Gastroesophageal sphincter (tissue), 4 donors: ENCODE measurements at regions not wholly inside any gene's neighbourhood (a gene's known extent, or its start where the extent isn't known, plus 50 kb on each side); places are given as distances from the start of the nearest gene placed in this dataset.

ENCODE experiments used
- ATAC-seq: fragments of 150-250 bp; one replicate; pipeline ENCODE4 v1.9.1; 2016; ENCODE audit warnings: mild to moderate bottlenecking, moderate library complexity
- H3K27ac ChIP-seq, 4 donors: fragments of 200-600 bp; sonication (generic) in 3 of 4; 1 replicate in 3 of 4; 2 replicates in 1 of 4; pipeline ENCODE4 v1.5.1; 2016 to 2019
- H3K27me3 ChIP-seq: fragments of 200-600 bp; sonication (generic); one replicate; pipeline ENCODE4 v1.5.1; 2019
- H3K36me3 ChIP-seq, 2 donors: fragments of 200-600 bp; sonication (generic); one replicate each; pipeline ENCODE4 v1.5.1; 2019; ENCODE audit warnings: control low read depth in 1 of 2
- H3K4me1 ChIP-seq, 3 donors: fragments of 200-600 bp; sonication (generic); 1 replicate in 2 of 3; 2 replicates in 1 of 3; pipeline ENCODE4 v1.5.1; 2016 to 2019; ENCODE audit warnings: control low read depth in 2 of 3
- H3K4me3 ChIP-seq, 2 donors: fragments of 200-600 bp; sonication (generic); one replicate each; pipeline ENCODE4 v1.5.1; 2019; ENCODE audit warnings: mild to moderate bottlenecking in 1 of 2, moderate library complexity in 1 of 2
- H3K9me3 ChIP-seq, 3 donors: fragments of 200-600 bp; sonication (generic); one replicate each; pipeline ENCODE4 v1.5.1; 2017 to 2019; ENCODE audit warnings: control low read depth in 2 of 3
- EP300 ChIP-seq: sonication (generic); formaldehyde crosslinking; IDR thresholded peaks from one replicate; pipeline ENCODE4 v1.6.1; 2017; ENCODE audit warnings: antibody characterized with exemption, mild to moderate bottlenecking
- POLR2A ChIP-seq, 2 donors: fragments of 450-650 bp; IDR thresholded peaks; one replicate each; pipeline ENCODE4 v1.6.1; 2017; ENCODE audit warnings: antibody characterized with exemption in 2 of 2, mild to moderate bottlenecking in 2 of 2, moderate library complexity in 1 of 2
- POLR2AphosphoS5 ChIP-seq: sonication (generic); formaldehyde crosslinking; IDR thresholded peaks from one replicate; pipeline ENCODE4 v1.6.1; 2017; ENCODE audit warnings: antibody characterized with exemption
- WGBS, 2 donors: methylation state at CpG; one replicate each; pipeline ENCODE4 v1.1.5; 2018; ENCODE audit warnings: low coverage in 1 of 2; 5-methylcytosine and 5-hydroxymethylcytosine counted together
- TF ChIP-seq, protein P1 (sequence below), 4 experiments: fragments of 200-600 bp in 2 of 4; fragments of 450-650 bp in 2 of 4; sonication (generic) in 1 of 4; IDR thresholded peaks; one replicate each; pipeline ENCODE4 v1.5.1; 2017 to 2019; ENCODE audit warnings: antibody characterized with exemption in 4 of 4, mild to moderate bottlenecking in 2 of 4, moderate library complexity in 2 of 4

DNA sequence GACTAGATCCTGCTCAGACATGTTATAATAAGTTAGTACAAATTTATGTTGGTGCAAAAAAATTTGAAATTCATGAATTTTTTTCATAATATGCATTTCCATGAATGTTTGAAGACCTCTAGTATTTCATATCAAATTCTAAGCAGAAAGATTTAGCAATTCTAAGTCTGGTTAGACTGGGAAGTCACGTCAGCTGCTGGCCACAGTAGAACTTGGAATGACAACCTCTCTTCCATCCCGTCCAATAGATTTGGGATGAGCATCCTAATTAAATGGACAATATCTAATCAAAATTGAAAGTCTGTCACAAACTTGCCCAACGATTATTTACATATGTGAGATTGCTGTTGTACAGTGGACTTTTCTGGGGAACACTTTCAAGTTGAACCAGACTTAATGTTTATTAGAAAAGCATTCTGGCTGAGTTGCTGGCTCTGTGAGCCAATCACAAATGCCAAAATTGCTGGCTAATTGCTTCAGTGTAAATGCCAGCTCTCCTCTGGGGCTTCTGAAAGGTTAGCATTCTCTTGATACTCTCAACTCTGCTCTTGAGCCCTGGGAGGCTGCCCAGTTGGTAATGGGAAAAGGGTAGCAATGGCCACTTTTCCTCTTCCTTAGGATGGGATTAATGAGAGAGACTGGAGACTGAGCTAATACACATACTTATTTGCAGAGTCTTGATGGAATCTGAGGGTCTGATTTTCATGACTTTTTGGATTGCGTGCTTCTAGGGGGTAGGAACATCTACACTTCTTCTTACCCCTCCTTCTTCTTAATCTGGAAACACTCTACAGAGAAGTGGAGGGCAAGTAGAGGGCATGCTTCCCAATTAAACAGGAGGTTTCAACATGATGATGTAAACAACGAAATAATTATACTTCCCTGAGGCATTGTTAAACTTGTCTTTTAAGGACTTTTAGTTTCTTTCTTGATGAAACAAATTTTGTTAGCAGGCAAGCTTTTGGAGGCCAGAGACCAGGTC, 253.5 kb downstream of the BAMBI start:
- 45 to 48% methylated on average over 4 to 5 of the region's 5 CpGs for WGBS, 2 donors
- H3K36me3 ChIP-seq = no peaks in the 10 kb centered on the region
- H3K9me3 ChIP-seq = no peaks in the 10 kb centered on the region
- H3K4me1 ChIP-seq = no peaks in the 10 kb centered on the region
- TF ChIP-seq POLR2A (IDR thresholded peaks at IDR 0.05) (no peak), EP300 (no peak), POLR2AphosphoS5 (no peak)
- TF ChIP-seq, protein P1, sequence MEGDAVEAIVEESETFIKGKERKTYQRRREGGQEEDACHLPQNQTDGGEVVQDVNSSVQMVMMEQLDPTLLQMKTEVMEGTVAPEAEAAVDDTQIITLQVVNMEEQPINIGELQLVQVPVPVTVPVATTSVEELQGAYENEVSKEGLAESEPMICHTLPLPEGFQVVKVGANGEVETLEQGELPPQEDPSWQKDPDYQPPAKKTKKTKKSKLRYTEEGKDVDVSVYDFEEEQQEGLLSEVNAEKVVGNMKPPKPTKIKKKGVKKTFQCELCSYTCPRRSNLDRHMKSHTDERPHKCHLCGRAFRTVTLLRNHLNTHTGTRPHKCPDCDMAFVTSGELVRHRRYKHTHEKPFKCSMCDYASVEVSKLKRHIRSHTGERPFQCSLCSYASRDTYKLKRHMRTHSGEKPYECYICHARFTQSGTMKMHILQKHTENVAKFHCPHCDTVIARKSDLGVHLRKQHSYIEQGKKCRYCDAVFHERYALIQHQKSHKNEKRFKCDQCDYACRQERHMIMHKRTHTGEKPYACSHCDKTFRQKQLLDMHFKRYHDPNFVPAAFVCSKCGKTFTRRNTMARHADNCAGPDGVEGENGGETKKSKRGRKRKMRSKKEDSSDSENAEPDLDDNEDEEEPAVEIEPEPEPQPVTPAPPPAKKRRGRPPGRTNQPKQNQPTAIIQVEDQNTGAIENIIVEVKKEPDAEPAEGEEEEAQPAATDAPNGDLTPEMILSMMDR (IDR thresholded peaks at IDR 0.05) = no peak
- H3K4me3 ChIP-seq = no peak overlapping the region
- no peak for ATAC-seq
- H3K27ac ChIP-seq = peak overlapping the region in 1 of 4 donors; percentile 20
- no peaks in the 10 kb centered on the region for H3K27me3 ChIP-seq

DNA sequence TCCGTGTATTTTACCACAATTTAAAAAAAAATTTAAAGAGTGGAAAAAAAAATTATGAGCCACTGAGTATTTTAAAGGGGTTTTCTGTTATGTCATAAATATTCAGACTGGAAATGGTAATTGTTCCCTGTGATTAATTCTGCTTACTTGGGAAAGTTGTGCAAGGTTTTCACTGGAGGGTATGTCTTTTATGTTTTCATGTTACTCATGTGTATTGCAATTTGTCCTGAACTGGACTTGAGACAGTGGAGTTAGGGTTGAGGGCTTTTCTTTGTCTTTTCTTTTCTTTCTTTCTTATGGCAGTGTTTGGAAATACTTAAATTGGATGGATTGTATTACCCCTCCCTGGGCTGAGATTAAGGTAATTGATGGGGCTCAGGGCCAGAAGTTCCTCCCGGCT, 257.7 kb downstream of the BAMBI start:
- TF ChIP-seq POLR2AphosphoS5 (no peak), EP300 (no peak), POLR2A (IDR thresholded peaks at IDR 0.05) (no peak)
- TF ChIP-seq, protein P1 (IDR thresholded peaks at IDR 0.05) = no peak
- peaks cover 7% of the 10 kb centered on the region for H3K27me3 ChIP-seq
- no peak for ATAC-seq
- H3K4me3 ChIP-seq = no peak overlapping the region
- H3K27ac ChIP-seq = no peak overlapping the region
- no peaks in the 10 kb centered on the region for H3K36me3 ChIP-seq
- WGBS, 2 donors = 85% methylated on average over 2 of the region's 2 CpGs; no CpG with 5 or more reads in 1 of the 2 donors
- H3K9me3 ChIP-seq = no peaks in the 10 kb centered on the region
- peaks cover 0 to 7% (median 0%) of the 10 kb centered on the region in 3 donors for H3K4me1 ChIP-seq

DNA sequence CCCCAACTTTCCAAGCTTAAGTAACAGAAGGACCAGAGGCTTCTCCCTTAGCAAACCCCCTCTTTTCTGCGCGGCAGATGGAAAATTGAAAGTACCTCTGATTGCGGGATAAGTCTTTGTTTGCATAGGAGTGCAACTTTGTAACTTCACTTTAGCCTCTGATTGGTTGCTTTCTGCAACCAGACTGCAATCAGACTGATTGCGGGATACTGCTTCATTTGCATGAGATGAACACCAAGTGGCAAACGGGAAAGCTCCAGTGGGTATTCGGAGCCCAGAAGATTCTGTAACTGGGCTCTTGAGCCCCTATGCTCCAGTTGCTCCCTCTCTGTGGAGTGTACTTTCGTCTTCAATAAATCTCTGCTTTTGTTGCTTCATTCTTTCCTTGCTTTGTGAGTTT, 260.6 kb downstream of the BAMBI start:
- Histone ChIP-seq H3K27ac (no peak overlapping the region), H3K4me3 (no peak overlapping the region), H3K27me3 (peaks cover 7% of the 10 kb centered on the region), H3K9me3 (no peaks in the 10 kb centered on the region), H3K36me3 (no peaks in the 10 kb centered on the region), H3K4me1 (peaks cover 0 to 7% (median 0%) of the 10 kb centered on the region in 3 donors)
- no peak for TF ChIP-seq POLR2AphosphoS5
- TF ChIP-seq, protein P1 (IDR thresholded peaks at IDR 0.05) = no peak
- TF ChIP-seq POLR2A (IDR thresholded peaks at IDR 0.05) = no peak
- no peak for TF ChIP-seq EP300
- WGBS, 2 donors = 79 to 94% methylated on average over 4 to 7 of the region's 7 CpGs
- ATAC-seq = no peak

DNA sequence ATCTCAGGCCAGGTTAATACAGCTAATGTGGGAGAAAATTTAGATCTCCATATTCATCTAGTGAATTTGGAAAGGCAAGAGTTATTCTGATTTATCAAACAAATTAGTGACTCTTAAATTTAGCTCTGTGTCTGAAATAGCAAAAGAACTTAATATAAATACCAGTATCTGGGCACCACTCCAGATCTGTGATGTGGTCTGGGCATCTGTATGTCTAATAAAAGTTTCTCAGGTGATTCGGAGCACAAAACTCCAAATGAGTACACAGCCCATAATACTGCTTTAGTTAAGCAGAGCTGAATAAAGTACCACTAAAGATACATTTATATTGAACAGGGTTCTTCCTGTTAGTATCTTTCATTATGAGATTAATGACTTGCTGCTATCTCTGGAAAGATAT, 261.4 kb downstream of the BAMBI start:
- no peak overlapping the region for H3K27ac ChIP-seq
- ATAC-seq = no peak
- 25 to 27% methylated on average over 1 of the region's 1 CpG for WGBS, 2 donors

More for the DNA sequence above, 261.4 kb downstream of the BAMBI start:
- Histone ChIP-seq H3K4me3 (no peak overlapping the region), H3K9me3 (no peaks in the 10 kb centered on the region), H3K36me3 (no peaks in the 10 kb centered on the region), H3K4me1 (peaks cover 0 to 7% (median 0%) of the 10 kb centered on the region in 3 donors), H3K27me3 (peaks cover 7% of the 10 kb centered on the region)
- TF ChIP-seq POLR2AphosphoS5 (no peak), EP300 (no peak), POLR2A (IDR thresholded peaks at IDR 0.05) (no peak)
- TF ChIP-seq, protein P1 (IDR thresholded peaks at IDR 0.05) = no peak
